ENCODE measurements at regions not wholly inside any gene's neighbourhood (a gene's known extent, or its start where the extent isn't known, plus 50 kb on each side); places are given as distances from the start of the nearest gene placed in this dataset.

DNA sequence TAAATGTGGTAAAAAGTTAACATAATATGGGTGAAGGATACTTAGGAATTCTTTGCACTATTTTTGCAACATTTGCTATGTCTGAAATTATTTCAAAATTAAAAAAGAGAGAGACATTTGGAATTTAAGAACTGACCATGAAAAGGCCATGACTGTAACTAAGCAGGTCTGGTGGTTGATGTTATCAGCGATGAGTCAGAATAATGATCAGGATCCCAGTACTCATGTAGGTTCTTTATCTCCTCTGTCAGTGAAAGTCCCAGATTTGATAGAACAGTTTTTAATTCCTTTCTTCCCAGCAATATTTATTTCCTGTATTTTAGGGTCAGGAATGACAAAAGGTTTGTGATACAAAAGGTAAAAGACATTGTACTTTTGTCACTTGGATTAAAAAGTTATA, 242.4 kb upstream of the ZNF521 start:
- H3K27me3 ChIP-seq (ENCODE audit: low read depth), result peaks cover 18% of the 10 kb centered on the region

GRCh38 chr18:25592804-25593360, 240.9 kb upstream of the ZNF521 start:
- no peak overlapping the region for H3K27ac ChIP-seq (replicated peaks)
- peaks cover 8% of the 10 kb centered on the region for H3K9me3 ChIP-seq (replicated peaks)
- no peaks in the 10 kb centered on the region for H3K36me3 ChIP-seq
- no peak overlapping the region for H3K4me3 ChIP-seq
- TF ChIP-seq CTCF (IDR thresholded peaks at IDR 0.05; ENCODE audit: borderline replicate concordance), result no peak
- DNase-seq, result no peak
- peaks cover 15% of the 10 kb centered on the region for H3K27me3 ChIP-seq (ENCODE audit: low read depth)
- H3K4me1 ChIP-seq, result no peaks in the 10 kb centered on the region
- intact Hi-C loops (cut with micrococcal nuclease), result no loop called here

More for the DNA sequence above, 242.4 kb upstream of the ZNF521 start:
- no peak for DNase-seq
- H3K4me3 ChIP-seq, result no peak overlapping the region
- no peak overlapping the region for H3K27ac ChIP-seq (replicated peaks)
- H3K9me3 ChIP-seq (replicated peaks), result no peaks in the 10 kb centered on the region
- H3K36me3 ChIP-seq, result no peaks in the 10 kb centered on the region
- TF ChIP-seq CTCF (IDR thresholded peaks at IDR 0.05; ENCODE audit: borderline replicate concordance), result no peak
- H3K4me1 ChIP-seq, result no peaks in the 10 kb centered on the region
- intact Hi-C loops (cut with micrococcal nuclease), result no loop called here

- H3K27me3 ChIP-seq (ENCODE audit: low read depth), result peaks cover 8% of the 10 kb centered on the region
- no peak overlapping the region for H3K4me3 ChIP-seq
- intact Hi-C loops (cut with micrococcal nuclease), result no loop called here
- H3K27ac ChIP-seq (replicated peaks), result no peak overlapping the region
- no peaks in the 10 kb centered on the region for H3K4me1 ChIP-seq
- DNase-seq, result no peak
- peaks cover 22% of the 10 kb centered on the region for H3K9me3 ChIP-seq (replicated peaks)
- TF ChIP-seq CTCF (IDR thresholded peaks at IDR 0.05; ENCODE audit: borderline replicate concordance), result no peak
- no peaks in the 10 kb centered on the region for H3K36me3 ChIP-seq
Measured at GRCh38 chr18:25590456-25590855, 238.5 kb upstream of the ZNF521 start.

GRCh38 chr18:25587545-25587944, 235.6 kb upstream of the ZNF521 start:
- no peak for TF ChIP-seq CTCF (IDR thresholded peaks at IDR 0.05; ENCODE audit: borderline replicate concordance)
- peaks cover 8% of the 10 kb centered on the region for H3K27me3 ChIP-seq (ENCODE audit: low read depth)
- no peaks in the 10 kb centered on the region for H3K36me3 ChIP-seq
- H3K9me3 ChIP-seq (replicated peaks), result peaks cover 22% of the 10 kb centered on the region
- H3K27ac ChIP-seq (replicated peaks), result no peak overlapping the region
- intact Hi-C loops (cut with micrococcal nuclease), result no loop called here
- H3K4me3 ChIP-seq, result no peak overlapping the region
- no peaks in the 10 kb centered on the region for H3K4me1 ChIP-seq
- DNase-seq, result no peak

DNA sequence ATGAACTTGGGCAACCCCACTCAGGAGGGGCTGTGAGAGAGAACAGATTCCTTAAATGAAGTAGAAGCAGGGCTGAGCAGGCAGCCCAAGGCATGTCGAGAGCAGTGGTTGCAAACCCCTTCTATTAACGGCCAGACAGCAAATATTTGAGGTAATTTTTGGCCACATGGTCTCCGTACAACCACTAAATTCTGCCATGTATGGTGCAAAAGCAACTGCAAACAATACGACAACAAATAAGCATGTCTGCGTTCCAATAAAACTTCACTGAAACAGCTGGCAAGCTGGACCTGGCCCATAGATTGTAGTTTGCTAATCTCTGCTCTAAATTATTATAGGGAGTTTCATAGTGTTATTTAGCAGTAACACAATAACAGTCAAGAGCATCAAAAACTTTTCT, 217.0 kb upstream of the ZNF521 start:
- intact Hi-C loops (cut with micrococcal nuclease), result no loop called here
- Histone ChIP-seq H3K4me3 (no peak overlapping the region), H3K27me3 (ENCODE audit: low read depth) (no peaks in the 10 kb centered on the region), H3K36me3 (no peaks in the 10 kb centered on the region), H3K9me3 (replicated peaks) (no peaks in the 10 kb centered on the region), H3K27ac (replicated peaks) (no peak overlapping the region), H3K4me1 (no peaks in the 10 kb centered on the region)
- no peak for TF ChIP-seq CTCF (IDR thresholded peaks at IDR 0.05; ENCODE audit: borderline replicate concordance)
- DNase-seq, result no peak
